Naive thymus-derived CD4-positive, alpha-beta T cell (primary cell): ENCODE measurements at regions not wholly inside any gene's neighbourhood (a gene's known extent, or its start where the extent isn't known, plus 50 kb on each side); places are given as distances from the start of the nearest gene placed in this dataset.
A peak's percentile ranks its signal among the peaks of the same experiment; 100 is the strongest.

Experiments used
- ATAC-seq: fragments of 150-1000 bp; cut with Tn5 transposase; 2 replicates; pipeline ENCODE4 v1.10.0; 2021; ENCODE audit warnings: mild to moderate bottlenecking, moderate library complexity
- CTCF ChIA-PET: fragments of 350-600 bp; sonication (Branson Sonifier 250); formaldehyde crosslinking; loops from one replicate; lab custom pipeline; 2021; ENCODE audit warnings: antibody characterized with exemption; lab: Charles Lee
- POLR2A ChIA-PET: fragments of 350-600 bp; sonication (Branson Sonifier 250); formaldehyde crosslinking; loops from one replicate; lab custom pipeline; 2021; ENCODE audit warnings: antibody characterized with exemption, inconsistent platforms; lab: Charles Lee
- DNase-seq, 9 donors: peaks; one replicate each; pipeline versions ENCODE4 v3.0.0 to v3.0.0-alpha.2; 2020 to 2022; ENCODE audit warnings: mixed read lengths in 1 of 9
- H3K27ac ChIP-seq: one replicate; pipeline ENCODE4 v1.7.0; 2013; ENCODE audit warnings: mild to moderate bottlenecking, low read depth, low read length, moderate library complexity
- H3K27me3 ChIP-seq, 2 donors: one replicate each; pipeline ENCODE4 v1.7.0; 2013; ENCODE audit warnings: low read length in 2 of 2, mild to moderate bottlenecking in 2 of 2, moderate library complexity in 2 of 2; ENCODE audit not compliant: control insufficient read depth in 2 of 2, insufficient read depth in 2 of 2
- H3K36me3 ChIP-seq, 3 experiments: 1 replicate in 2 of 3; 2 replicates in 1 of 3; pipeline ENCODE4 v1.7.0; 2013; ENCODE audit warnings: low read length in 3 of 3, mild to moderate bottlenecking in 3 of 3, moderate library complexity in 1 of 3; ENCODE audit not compliant: insufficient read depth in 3 of 3, control insufficient read depth in 2 of 3
- H3K4me1 ChIP-seq, 2 donors: one replicate each; pipeline ENCODE4 v1.7.0; 2013; ENCODE audit warnings: low read length in 2 of 2, mild to moderate bottlenecking in 2 of 2, moderate library complexity in 1 of 2; ENCODE audit not compliant: control insufficient read depth in 2 of 2, insufficient read depth in 2 of 2
- H3K4me3 ChIP-seq: 2 replicates; pipeline ENCODE4 v1.7.0; 2013; ENCODE audit warnings: mild to moderate bottlenecking, low read length
- H3K9me3 ChIP-seq, 3 experiments: 1 replicate in 2 of 3; 2 replicates in 1 of 3; pipeline ENCODE4 v1.7.0; 2013; ENCODE audit warnings: low read length in 3 of 3; ENCODE audit not compliant: control insufficient read depth in 2 of 3
- H3K27ac Mint-ChIP-seq, 9 donors: one replicate each; pipeline ENCODE4 v1.8.0; 2020 to 2022; ENCODE audit warnings: mixed read lengths in 9 of 9, mild to moderate bottlenecking in 8 of 9, moderate library complexity in 5 of 9, inconsistent platforms in 2 of 9
- H3K27me3 Mint-ChIP-seq, 5 donors: one replicate each; pipeline ENCODE4 v1.8.0; 2021 to 2022; ENCODE audit warnings: mixed read lengths in 5 of 5, mild to moderate bottlenecking in 1 of 5
- H3K36me3 Mint-ChIP-seq, 5 donors: one replicate each; pipeline ENCODE4 v1.8.0; 2020 to 2022; ENCODE audit warnings: mixed read lengths in 5 of 5, mild to moderate bottlenecking in 3 of 5, inconsistent platforms in 1 of 5
- H3K4me1 Mint-ChIP-seq, 7 donors: one replicate each; pipeline ENCODE4 v1.8.0; 2020 to 2022; ENCODE audit warnings: mixed read lengths in 7 of 7, mild to moderate bottlenecking in 3 of 7, inconsistent platforms in 1 of 7
- H3K4me3 Mint-ChIP-seq, 10 donors: one replicate each; pipeline ENCODE4 v1.8.0; 2020 to 2022; ENCODE audit warnings: mild to moderate bottlenecking in 10 of 10, mixed read lengths in 10 of 10, moderate library complexity in 6 of 10, inconsistent platforms in 2 of 10
- H3K9me3 Mint-ChIP-seq, 11 donors: one replicate each; pipeline ENCODE4 v1.8.0; 2020 to 2022; ENCODE audit warnings: mixed read lengths in 11 of 11, mild to moderate bottlenecking in 4 of 11, inconsistent platforms in 1 of 11, moderate library complexity in 1 of 11
- intact Hi-C, 2 donors: fragments of 100-400 bp; cut with micrococcal nuclease; formaldehyde crosslinking; loops; one replicate each; pipeline ENCODE4 v1.15.1; 2023

GRCh38 chr13:84910423-84910822, 888.8 kb downstream of the SLITRK6 start:
- POLR2A ChIA-PET = no interaction called here
- Histone ChIP-seq H3K27me3 (no peaks in the 10 kb centered on the region), H3K9me3 (no peaks in the 10 kb centered on the region), H3K4me1 (no peaks in the 10 kb centered on the region), H3K4me3 (no peak overlapping the region), H3K36me3 (no peaks in the 10 kb centered on the region), H3K27ac (no peak overlapping the region)
- Mint-ChIP-seq H3K36me3 (no peaks in the 10 kb centered on the region), H3K27ac (no peak overlapping the region), H3K4me1 (no peaks in the 10 kb centered on the region), H3K4me3 (no peak overlapping the region), H3K9me3 (peaks cover 0 to 11% (median 2%) of the 10 kb centered on the region in 11 donors), H3K27me3 (peaks cover 0 to 3% (median 0%) of the 10 kb centered on the region in 5 donors)
- CTCF ChIA-PET = no interaction called here
- no peak for ATAC-seq
- intact Hi-C loops = no loop called here
- no peak for DNase-seq

- no peaks in the 10 kb centered on the region for H3K4me1 ChIP-seq
- H3K27ac ChIP-seq = no peak overlapping the region
- H3K36me3 ChIP-seq = no peaks in the 10 kb centered on the region
- DNase-seq = no peak
- intact Hi-C loops = no loop called here
- H3K4me1 Mint-ChIP-seq = no peaks in the 10 kb centered on the region
- H3K9me3 Mint-ChIP-seq = no peaks in the 10 kb centered on the region
- no peak overlapping the region for H3K4me3 Mint-ChIP-seq
- no peaks in the 10 kb centered on the region for H3K9me3 ChIP-seq
- no peaks in the 10 kb centered on the region for H3K27me3 Mint-ChIP-seq
- no peak for ATAC-seq
- no peak overlapping the region for H3K27ac Mint-ChIP-seq
- H3K4me3 ChIP-seq = no peak overlapping the region
- ChIA-PET POLR2A (no interaction called here), CTCF (no interaction called here)
- no peaks in the 10 kb centered on the region for H3K36me3 Mint-ChIP-seq
- no peaks in the 10 kb centered on the region for H3K27me3 ChIP-seq
These were observed 895.8 kb downstream of the SLITRK6 start for GRCh38 chr13:84903391-84903790.

- intact Hi-C loops = no loop called here
- H3K27me3 ChIP-seq = no peaks in the 10 kb centered on the region
- ChIA-PET CTCF (no interaction called here), POLR2A (no interaction called here)
- no peaks in the 10 kb centered on the region for H3K9me3 ChIP-seq
- Mint-ChIP-seq H3K9me3 (no peaks in the 10 kb centered on the region), H3K4me1 (no peaks in the 10 kb centered on the region), H3K4me3 (no peak overlapping the region), H3K36me3 (no peaks in the 10 kb centered on the region), H3K27me3 (no peaks in the 10 kb centered on the region), H3K27ac (no peak overlapping the region)
- no peaks in the 10 kb centered on the region for H3K36me3 ChIP-seq
- DNase-seq (no peak), ATAC-seq (no peak)
- H3K4me3 ChIP-seq = no peak overlapping the region
- no peaks in the 10 kb centered on the region for H3K4me1 ChIP-seq
- H3K27ac ChIP-seq = no peak overlapping the region
These were observed 897.0 kb downstream of the SLITRK6 start for GRCh38 chr13:84902243-84902642.

DNA sequence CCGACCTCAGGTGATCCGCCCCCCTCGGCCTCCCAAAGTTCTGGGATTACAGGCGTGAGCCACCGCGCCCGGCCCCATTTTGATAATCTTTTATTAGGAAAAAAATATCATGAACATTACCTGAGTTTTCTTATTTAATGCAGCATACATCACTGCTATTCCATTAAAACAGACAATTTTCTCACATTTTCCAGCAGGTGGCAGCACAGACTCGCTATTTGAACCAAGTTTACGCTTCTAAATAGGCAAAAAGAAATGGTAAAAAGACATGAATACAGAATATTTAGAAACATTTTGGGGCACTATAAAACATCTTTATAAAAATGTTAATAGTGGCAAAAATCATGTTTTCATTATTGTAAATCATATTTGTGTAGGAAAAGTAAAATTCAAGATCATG, 903.1 kb downstream of the SLITRK6 start:
- Histone ChIP-seq H3K9me3 (no peaks in the 10 kb centered on the region), H3K4me1 (no peaks in the 10 kb centered on the region), H3K36me3 (no peaks in the 10 kb centered on the region), H3K4me3 (no peak overlapping the region), H3K27me3 (no peaks in the 10 kb centered on the region), H3K27ac (no peak overlapping the region)
- ChIA-PET CTCF (interaction anchor here (1.2 kb wide), 1 partner anchor 912 kb away, joined by 4 read pairs; no protein-coding TSS in a partner anchor), POLR2A (no interaction called here)
- Mint-ChIP-seq H3K4me1 (no peaks in the 10 kb centered on the region), H3K27me3 (no peaks in the 10 kb centered on the region), H3K36me3 (no peaks in the 10 kb centered on the region), H3K27ac (no peak overlapping the region), H3K9me3 (peaks cover 0 to 2% (median 0%) of the 10 kb centered on the region in 11 donors), H3K4me3 (no peak overlapping the region)
- DNase-seq (peak in 4 of 9 donors; percentile 9 to 26 (median 18)), ATAC-seq (no peak)
- intact Hi-C loops = loop anchor here (1.0 kb wide), 3 partner anchors 910 to 932 kb away; no protein-coding TSS in a partner anchor

- H3K36me3 ChIP-seq = no peaks in the 10 kb centered on the region
- no peaks in the 10 kb centered on the region for H3K9me3 ChIP-seq
- intact Hi-C loops = no loop called here
- no peak for DNase-seq
- Mint-ChIP-seq H3K27me3 (no peaks in the 10 kb centered on the region), H3K4me3 (no peak overlapping the region), H3K9me3 (peaks cover 0 to 2% (median 0%) of the 10 kb centered on the region in 11 donors), H3K27ac (no peak overlapping the region), H3K4me1 (no peaks in the 10 kb centered on the region), H3K36me3 (no peaks in the 10 kb centered on the region)
- no peaks in the 10 kb centered on the region for H3K27me3 ChIP-seq
- no peaks in the 10 kb centered on the region for H3K4me1 ChIP-seq
- ChIA-PET POLR2A (no interaction called here), CTCF (no interaction called here)
- H3K27ac ChIP-seq = no peak overlapping the region
- no peak for ATAC-seq
- no peak overlapping the region for H3K4me3 ChIP-seq
These were observed 904.5 kb downstream of the SLITRK6 start for GRCh38 chr13:84894749-84895148.

GRCh38 chr13:84885868-84886267, 913.4 kb downstream of the SLITRK6 start:
- Histone ChIP-seq H3K4me1 (no peaks in the 10 kb centered on the region), H3K36me3 (no peaks in the 10 kb centered on the region), H3K9me3 (no peaks in the 10 kb centered on the region), H3K4me3 (no peak overlapping the region), H3K27me3 (no peaks in the 10 kb centered on the region), H3K27ac (no peak overlapping the region)
- intact Hi-C loops = no loop called here
- ChIA-PET CTCF (no interaction called here), POLR2A (no interaction called here)
- no peak overlapping the region for H3K4me3 Mint-ChIP-seq
- H3K9me3 Mint-ChIP-seq = peaks cover 0 to 7% (median 0%) of the 10 kb centered on the region in 11 donors
- H3K36me3 Mint-ChIP-seq = no peaks in the 10 kb centered on the region
- no peaks in the 10 kb centered on the region for H3K27me3 Mint-ChIP-seq
- DNase-seq (no peak), ATAC-seq (no peak)
- H3K4me1 Mint-ChIP-seq = no peaks in the 10 kb centered on the region
- H3K27ac Mint-ChIP-seq = no peak overlapping the region

GRCh38 chr13:84873951-84874350, 925.3 kb downstream of the SLITRK6 start:
- Mint-ChIP-seq H3K4me1 (peaks cover 0 to 1% (median 0%) of the 10 kb centered on the region in 7 donors), H3K9me3 (peaks cover 0 to 14% (median 5%) of the 10 kb centered on the region in 11 donors), H3K27me3 (no peaks in the 10 kb centered on the region), H3K36me3 (no peaks in the 10 kb centered on the region), H3K27ac (no peak overlapping the region), H3K4me3 (no peak overlapping the region)
- CTCF ChIA-PET = no interaction called here
- intact Hi-C loops = no loop called here
- POLR2A ChIA-PET = no interaction called here
- Histone ChIP-seq H3K36me3 (no peaks in the 10 kb centered on the region), H3K27ac (no peak overlapping the region), H3K4me3 (no peak overlapping the region), H3K4me1 (no peaks in the 10 kb centered on the region), H3K27me3 (no peaks in the 10 kb centered on the region), H3K9me3 (no peaks in the 10 kb centered on the region)
- ATAC-seq = no peak
- no peak for DNase-seq
